Glomerular endothelial cell (primary cell): ENCODE measurements at regions not wholly inside any gene's neighbourhood (a gene's known extent, or its start where the extent isn't known, plus 50 kb on each side); places are given as distances from the start of the nearest gene placed in this dataset.

ENCODE experiments used
- DNase-seq: peaks from one replicate; pipeline ENCODE4 v3.0.0-alpha.2; 2011; ENCODE audit warnings: low read depth, low spot score; ENCODE audit errors: extremely low read depth

DNA sequence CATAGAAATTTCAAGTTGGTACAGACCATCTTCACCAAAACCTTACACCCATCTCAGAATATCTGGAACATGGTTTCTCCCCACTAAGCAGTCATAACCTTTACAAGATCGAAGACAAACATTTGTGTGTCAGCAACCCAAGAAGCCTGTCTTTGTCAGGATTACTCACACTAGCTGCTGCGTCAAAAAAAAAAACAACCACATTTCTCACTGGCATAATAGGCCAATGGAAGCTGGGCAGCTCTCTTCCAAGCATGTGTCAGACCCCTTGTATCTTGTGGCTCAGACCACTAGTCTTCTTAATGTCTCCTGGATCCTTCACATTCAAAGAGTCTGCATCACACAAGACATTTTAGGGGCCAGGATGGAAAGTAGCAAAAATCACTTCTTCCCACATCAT is 266.9 kb upstream of the IGF1R start:
- DNase-seq = no peak

DNA sequence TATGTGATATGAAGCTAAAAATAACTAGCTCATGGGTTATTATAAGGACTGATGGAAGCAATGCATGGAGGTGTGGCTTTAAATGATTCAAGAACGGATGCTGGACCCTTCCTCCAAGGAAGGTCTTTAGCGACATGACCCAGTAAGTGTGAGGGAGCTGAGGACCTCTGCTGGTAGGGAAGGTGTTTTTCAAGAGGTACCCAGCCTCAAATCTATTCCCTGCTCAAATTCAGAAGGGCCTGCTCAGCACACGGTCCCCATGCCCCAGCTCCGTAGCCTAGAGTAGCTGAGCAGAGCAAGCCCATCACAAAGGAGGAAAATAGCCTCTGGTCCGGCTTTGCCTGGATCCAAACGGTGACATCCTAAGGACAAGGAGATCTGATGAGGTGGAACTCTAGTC is 266.2 kb upstream of the IGF1R start:
- no peak for DNase-seq

DNA sequence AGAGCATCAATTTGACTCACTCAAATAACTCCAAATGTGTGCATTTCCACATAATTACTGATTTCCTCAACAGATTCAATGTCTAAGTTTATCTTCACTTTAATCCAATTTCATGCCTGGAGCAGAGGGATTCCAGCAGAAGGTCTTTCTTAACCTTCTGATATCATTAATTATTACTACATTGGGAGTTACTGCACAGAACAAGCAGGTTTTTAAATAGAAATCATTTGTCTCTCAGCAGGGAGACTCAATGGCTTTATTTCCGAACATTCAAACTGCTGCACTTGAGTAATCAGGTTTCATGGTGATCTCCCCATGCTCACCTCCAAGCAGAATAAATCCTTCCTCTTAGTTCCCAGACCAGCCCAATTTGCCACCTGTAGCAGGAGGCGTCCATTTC is 264.8 kb upstream of the IGF1R start:
- DNase-seq = no peak

DNA sequence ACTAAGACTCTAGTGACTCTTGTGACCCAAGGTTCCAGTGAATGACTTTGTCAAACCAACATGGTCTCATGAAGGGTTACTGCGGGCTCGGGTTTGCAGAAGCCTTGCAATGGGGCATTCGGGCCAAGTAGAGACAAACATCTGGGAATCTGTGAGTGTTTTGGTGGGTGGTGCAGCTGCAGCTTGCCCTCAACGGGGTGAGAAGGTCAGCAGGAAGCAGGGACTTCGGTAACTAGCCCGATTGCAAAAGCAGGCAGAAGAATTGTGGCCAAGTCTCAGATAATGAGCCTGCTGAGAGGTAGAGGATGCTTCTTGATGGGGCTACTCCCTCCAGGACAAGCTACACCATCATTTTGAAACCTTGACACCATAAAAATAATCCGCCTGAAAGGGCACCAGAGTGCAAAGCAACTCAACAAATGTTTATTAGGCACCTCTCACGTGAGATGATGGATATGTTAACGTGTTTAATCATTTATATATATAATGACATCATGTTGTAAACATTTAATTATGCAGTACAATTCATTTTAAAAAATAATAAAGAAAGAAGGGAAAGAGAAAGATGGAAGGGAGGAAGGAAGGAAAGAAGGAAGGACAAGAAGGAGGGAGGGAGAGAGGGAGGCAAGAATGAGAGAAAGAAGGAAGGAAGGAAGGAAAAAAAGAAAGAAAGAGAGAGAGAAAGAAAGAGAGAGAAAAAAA is 263.9 kb upstream of the IGF1R start:
- DNase-seq = no peak

DNA sequence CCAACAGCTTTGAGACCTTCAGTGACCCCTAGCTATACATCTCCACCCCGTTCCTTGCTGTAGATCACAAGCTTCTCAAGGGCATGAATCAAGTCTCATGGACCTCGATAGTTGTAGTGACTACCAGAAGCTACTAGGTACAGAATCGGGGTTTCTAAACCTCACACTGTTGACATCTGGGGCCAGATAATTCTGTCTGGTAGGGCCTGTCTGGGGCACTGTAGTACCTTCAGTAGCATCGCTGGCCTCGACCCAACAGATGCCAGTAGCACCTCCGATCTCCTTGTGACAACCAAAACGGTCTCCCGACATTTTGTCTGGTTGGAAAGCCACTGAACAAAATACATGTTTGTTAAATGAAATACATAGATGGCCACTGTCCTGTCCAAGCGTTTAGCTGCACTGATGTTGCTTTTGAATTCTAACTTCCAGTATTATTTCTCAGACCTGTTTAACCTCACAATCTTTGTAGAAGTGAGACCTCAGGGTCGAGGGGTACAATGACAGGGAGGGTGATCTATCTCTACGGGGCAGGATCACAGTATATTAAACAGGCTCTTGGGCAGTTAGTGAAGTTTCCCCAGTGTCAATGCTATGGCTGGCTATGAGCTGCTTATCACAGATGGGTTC is 262.5 kb upstream of the IGF1R start:
- DNase-seq = no peak

DNA sequence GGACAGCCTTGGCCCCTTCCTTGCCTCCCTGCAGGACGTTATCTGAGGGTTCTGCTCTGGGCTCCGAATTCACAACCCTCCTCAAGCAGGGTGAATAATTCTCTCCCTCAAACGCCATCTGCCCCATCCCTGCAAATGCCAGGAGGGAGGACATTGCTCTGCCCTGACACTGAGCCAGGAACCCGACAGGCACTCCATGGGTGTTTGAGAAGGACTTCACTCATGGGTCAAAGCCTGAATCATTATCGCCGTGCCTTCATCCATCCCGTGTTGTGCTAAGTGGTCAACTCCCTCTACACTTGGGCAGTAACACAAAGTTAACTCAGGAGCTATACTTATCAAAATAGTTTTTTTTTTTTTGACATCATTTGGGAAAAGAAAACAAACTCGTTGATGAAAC is 261.8 kb upstream of the IGF1R start:
- DNase-seq = no peak

DNA sequence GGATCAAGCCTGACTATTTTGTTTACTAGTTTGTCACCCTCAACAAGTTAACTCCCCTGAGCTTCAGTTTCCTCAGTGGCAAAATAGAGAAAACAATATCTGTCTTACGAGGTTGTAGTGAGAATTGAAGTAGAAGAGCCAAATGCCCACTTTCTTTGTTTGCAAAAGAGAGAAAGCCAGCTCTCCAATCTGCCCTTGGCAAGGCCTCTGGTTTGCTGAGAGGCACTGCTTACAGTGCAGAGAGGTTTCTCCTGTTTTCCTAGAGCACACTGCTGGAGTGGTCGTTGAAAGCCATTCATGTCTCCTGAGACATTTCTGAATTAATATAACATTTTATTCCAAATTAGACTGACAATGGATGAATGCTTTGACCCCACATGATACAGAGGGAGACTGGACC is 260.5 kb upstream of the IGF1R start:
- no peak for DNase-seq

DNA sequence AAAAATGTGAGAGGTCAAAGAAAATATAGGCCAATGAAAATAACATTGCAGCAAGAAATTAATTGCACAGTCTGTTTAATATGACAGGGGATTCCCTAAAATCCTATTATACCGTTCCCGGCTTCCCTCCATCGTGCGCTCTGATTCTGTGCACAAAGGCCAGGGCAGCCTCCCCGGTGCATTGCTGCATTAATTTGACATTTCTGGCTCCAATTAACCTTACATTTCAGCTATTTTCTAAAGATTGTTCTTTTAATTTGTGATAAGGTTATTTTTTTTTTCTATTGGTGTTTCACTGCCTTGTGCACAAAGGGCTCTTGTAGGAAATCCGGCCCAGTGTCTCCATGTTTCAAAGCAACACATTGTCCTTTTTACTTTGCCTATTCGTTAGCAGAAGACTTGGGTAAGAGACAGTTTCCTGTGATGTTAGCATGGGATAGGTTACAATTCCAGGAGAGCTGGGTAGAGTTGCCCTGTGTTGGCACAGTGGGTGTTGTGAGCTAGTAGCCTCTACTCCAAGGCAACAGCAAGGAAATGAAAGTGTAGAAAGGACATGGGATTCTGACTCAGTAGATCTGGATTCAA is 257.3 kb upstream of the IGF1R start:
- DNase-seq = no peak

DNA sequence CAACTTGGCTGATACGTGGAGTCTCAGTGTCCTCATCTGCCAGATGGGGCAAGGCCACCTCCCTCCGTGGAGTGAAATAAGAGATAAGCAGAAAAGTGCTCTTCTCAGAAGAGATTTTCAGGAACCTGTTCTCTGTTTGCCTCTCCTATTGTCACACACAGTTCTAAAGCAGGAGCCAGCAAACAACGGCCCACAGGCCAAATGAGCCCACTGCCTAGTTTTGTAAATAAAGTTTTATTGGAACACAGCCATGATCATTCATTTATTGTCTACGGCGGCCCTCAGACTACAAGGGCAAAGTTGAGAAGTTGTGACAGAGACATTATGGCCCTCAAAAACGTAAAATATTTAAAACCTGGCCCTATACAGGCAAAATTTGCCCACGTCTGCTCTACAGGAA is 256.8 kb upstream of the IGF1R start:
- DNase-seq = no peak

DNA sequence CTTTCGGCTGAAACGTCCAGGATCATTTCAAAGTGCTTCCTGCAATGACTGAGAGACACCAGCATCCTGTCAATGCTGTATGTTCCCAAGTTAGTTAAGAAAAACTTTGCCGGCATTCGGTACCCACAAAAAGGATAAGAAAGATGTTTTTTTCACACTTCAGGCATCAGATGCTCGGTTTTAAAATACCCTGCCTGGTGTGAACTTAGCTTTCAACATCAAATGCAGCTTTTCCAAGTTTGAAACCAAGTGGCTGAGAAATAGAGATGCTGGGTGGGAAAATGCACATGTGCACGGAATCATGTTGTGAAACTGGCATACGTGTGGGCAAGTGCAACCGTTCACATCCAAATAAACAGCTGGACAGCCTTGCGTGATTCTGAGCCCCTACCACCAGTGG is 254.9 kb upstream of the IGF1R start:
- DNase-seq = no peak

DNA sequence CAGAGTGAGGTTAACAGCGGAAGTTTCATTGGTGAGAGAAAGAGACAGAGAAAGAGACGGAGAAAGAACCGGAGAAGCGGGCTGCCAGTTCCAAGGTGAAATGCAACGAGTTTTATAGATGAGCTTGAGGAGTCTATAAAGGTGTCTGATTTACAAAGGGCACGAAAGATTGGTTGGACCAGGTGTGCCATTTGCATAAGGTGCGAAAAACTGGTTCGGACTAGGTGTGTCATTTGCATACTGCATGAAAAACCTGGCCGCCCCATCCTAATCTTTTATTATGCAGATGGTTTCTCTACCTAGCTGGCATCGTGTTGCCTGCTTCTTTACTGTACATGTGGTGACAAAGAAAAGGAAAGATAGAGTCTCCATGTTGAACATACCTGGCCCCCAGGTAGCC is 253.8 kb upstream of the IGF1R start:
- no peak for DNase-seq

DNA sequence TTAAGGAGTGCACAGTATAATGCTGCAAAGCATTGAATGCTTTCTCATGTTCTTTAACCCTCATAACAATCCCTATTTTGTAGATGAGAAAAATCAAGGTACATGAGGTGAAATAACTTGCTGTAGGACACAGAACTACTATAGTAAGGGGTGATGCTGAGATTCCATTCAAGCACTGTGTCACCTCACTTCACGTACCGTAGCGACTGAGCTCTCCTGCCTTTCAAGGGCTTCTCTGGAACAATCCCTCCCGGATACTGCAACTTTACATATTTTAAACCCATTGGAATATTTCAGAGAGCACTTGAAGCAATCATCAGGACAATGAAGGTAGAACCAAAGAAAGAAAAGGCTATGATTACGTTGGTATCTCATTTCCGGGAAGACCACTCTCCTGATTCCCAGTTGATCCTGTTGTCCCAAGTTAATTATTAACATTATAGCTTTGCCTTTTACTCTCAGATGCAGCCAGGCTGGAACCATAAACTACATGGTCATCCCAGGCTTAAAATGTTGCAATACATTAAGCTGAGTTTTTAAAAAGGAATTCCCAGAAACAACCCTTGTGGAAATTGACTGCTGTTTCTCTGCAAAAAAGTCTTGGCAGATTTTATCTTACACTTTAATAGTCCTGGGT is 252.2 kb upstream of the IGF1R start:
- DNase-seq = no peak

DNA sequence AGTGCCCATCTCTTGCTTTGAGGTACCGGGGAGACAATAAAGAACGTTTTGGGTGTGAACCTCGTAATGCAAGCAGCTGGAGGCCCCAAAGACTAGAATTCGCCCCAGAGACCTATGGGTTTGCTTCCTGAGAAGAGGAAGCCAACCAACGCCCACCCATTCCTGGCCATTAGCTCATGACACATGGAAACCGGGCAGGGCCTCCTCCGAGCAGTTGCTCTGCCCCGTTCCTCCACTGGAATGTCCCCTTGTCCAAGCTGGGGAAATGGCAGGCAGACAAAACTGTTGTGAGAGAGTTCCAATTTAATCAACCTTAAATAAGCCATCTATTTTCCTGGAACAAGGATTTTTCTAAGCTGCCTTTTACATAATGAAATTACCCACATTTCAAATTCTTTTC is 250.9 kb upstream of the IGF1R start:
- no peak for DNase-seq

DNA sequence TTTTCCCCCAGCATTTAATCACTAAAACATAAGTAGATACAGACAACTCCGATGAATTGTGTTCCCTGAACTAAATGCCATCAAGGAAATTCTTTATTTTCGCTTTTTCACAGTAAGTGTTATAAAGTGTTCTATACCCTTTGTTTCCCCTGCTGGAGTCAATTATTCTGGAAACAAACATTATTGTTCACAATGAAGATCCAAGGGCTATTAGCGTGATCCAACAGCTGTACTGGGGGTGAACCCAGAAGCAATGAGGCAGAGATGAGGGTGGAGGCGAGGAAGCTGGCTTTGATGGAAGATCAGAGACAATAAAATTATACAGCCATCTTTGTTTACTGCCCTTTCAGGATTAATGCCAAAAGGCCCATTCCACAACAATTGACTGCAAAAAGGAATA is 250.3 kb upstream of the IGF1R start:
- DNase-seq = no peak

DNA sequence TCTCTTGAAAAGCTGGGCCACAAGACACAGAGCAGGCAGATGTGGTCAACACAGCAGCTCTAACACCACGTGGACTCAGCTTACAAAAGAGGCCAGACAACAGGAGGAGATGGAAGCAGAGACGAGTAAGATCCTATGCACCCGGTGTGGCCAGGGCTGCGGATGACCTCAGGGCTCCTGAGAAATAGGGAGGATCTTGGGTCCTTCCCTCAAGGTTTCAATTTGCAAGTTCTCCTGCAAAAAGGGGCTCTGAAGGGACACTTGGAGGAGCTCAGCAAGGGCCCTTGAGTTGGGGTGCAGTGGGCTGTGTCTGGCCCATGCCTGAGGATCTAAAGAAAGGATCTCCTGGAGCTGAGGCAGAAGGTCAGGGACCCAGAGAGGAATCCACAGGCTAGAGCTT is 249.5 kb upstream of the IGF1R start:
- DNase-seq = no peak

DNA sequence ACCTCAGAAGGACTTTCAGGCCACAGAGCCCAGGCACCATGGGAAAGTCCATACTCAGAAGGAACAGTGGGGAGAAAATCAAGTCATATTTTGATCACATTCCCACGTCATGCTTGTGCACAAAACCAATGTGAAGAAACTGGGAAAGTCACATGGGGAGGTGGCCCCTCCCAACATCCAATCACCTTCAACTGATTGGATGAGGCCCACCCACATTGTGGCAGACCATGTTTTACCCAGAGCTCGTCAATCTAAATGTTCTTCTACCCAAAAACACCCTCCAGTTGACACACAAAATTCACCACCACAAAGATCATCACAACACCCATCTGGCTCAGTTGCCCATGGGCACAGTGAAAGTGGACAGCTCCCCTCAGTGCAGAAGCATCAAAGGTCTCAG is 248.2 kb upstream of the IGF1R start:
- no peak for DNase-seq

DNA sequence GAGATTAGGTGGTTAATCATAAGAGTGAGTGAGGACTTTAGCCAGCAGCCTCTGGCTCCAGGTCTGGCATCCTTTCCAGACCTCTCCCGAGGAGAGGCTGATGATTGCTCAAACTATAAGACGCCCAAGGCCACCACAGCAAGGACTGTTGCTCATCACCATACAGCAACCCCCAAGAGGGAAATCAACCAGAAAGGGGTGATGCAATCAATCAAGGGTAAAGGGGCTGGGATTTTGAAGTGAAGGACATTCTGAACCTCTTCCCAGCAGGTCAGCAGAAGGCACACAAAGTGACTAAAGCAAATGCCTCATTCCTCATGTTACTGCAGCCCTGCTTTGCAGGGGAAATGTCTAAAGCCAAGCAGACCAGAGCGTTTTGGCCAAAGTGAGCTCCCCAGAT is 247.3 kb upstream of the IGF1R start:
- no peak for DNase-seq

DNA sequence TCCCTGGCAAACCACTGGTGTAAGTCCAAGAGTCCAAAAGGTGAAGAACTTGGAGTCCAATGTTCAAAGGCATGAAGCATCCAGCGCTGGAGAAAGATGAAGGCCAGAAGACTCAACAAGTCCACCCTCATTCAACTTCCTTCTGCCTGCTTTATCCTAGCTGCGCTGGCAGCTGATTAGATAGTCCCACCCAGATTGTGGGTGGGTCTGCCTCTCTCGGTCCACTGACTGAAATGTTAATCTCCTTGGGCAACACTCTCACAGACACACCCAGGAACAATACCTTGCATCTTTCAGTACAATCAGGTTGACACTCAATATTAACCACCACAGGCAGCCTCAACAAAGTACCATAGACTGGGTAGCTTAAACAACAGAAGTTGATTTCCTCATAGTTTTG is 245.9 kb upstream of the IGF1R start:
- DNase-seq = no peak

DNA sequence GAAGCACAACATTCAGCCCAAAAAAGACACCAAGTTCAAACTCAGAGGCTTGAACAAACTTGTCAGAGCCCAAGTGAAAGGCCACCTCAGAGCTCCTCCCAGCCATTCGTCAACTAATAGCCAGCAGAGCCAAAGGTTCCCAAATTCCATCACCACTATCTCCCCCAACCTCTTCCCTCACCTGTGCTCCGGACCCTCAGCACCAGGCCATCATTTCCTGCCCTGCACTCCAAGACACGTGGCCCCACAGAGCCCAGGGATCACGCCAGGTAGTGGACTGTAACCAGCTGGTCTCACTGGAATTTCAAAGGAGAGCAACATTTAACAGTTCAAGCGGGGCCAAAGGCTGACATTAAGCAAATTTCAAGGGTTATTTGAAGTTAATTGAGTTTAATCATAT is 245.2 kb upstream of the IGF1R start:
- DNase-seq = no peak

DNA sequence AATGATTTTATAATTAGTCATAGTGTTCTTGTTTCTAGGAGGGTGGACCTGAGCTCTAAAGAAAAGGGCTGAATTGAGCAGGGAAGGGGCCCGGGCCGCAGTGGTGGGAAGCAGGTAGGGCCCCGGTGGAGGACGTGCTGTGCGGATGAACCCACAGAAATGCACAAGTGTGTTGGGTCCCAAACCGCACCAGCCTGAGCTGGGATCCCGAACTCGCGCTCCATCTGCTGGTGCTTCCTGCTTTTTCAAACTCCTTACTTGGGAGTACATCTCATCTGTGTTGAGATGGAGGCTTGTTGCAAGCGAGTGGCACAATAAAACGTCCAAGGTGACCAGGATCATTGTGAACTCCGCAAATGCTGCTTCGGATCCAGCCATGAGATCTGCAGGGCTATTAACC is 244.8 kb upstream of the IGF1R start:
- DNase-seq = no peak

DNA sequence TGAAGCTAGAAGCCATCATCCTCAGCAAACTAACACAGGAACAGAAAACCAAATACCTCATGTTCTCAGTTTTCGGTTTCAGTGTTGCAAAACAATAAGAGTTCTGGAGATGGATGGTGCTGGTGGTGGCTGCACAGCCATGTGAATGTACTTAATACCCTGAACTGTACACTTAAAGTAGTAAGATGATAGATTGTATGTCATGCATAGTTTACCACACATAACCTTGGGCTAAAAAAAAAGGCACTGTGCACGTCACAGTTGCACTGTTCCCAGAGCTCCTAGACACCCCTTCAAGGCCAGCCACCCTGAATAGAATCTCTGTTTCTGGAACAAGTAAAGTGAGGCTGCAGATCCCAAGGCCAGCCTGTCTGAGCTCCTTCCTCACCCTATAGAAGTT is 243.3 kb upstream of the IGF1R start:
- DNase-seq = no peak

DNA sequence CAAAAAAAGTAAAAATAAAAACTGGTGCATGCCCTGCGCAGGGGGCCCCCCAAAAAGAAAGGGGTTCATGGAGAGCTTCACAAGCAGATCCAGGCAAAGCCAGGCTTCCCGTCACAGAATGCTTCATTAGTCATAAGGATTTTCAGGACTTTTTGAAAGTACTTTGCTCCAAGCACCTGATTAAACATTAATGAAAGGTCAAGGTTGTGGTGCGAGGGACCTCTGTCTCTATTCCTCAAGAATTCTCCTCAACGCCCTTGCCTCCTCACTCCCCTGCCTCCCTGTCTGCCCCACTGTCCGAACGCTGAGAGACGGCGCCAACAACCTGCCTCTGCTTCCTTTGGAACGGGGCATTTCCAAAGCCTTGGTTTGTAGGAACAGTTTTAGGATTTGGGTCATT is 240.1 kb upstream of the IGF1R start:
- no peak for DNase-seq
